Adrenal gland (tissue), 9 donors: ENCODE measurements at regions not wholly inside any gene's neighbourhood (a gene's known extent, or its start where the extent isn't known, plus 50 kb on each side); places are given as distances from the start of the nearest gene placed in this dataset.

ENCODE experiments used
- DNase-seq, 7 donors: peaks; one replicate each; pipeline ENCODE4 v3.0.0-alpha.2; 2019 to 2020
- H3K27ac ChIP-seq, 5 donors: fragments of 200-600 bp; sonication (generic) in 4 of 5; 1 replicate in 3 of 5; 2 replicates in 2 of 5; pipeline versions ENCODE4 v1.5.1 to v1.8.0; 2016 to 2020; ENCODE audit warnings: mild to moderate bottlenecking in 1 of 5
- H3K27me3 ChIP-seq: fragments of 200-600 bp; 2 replicates; pipeline ENCODE4 v1.8.0; 2021
- H3K36me3 ChIP-seq, 2 donors: fragments of 200-600 bp; replicated peaks in 1 of 2; 1 replicate in 1 of 2; 2 replicates in 1 of 2; pipeline versions ENCODE4 v1.5.1 to v1.8.0; 2018 to 2022
- H3K4me1 ChIP-seq, 2 donors: fragments of 200-600 bp; replicated peaks in 1 of 2; 1 replicate in 1 of 2; 2 replicates in 1 of 2; pipeline versions ENCODE4 v1.5.1 to v1.8.0; 2018 to 2021
- H3K4me3 ChIP-seq, 4 donors: fragments of 200-600 bp; sonication (generic) in 3 of 4; one replicate each; pipeline ENCODE4 v1.5.1; 2016 to 2018
- H3K9me3 ChIP-seq, 3 donors: fragments of 200-600 bp; sonication (generic) in 1 of 3; replicated peaks in 1 of 3; 1 replicate in 2 of 3; 2 replicates in 1 of 3; pipeline versions ENCODE4 v1.5.1 to v1.8.0; 2016 to 2021
- POLR2A ChIP-seq, 2 donors: fragments of 450-650 bp; IDR thresholded peaks; one replicate each; pipeline ENCODE4 v1.6.1; 2017; ENCODE audit warnings: antibody characterized with exemption in 2 of 2, mild to moderate bottlenecking in 2 of 2, moderate library complexity in 1 of 2
- WGBS, 4 donors: extraction: QIAGEN DNeasy Blood & Tissue Kit in 2 of 4; methylation state at CpG; one replicate each; pipeline versions ENCODE4 v1.1.5 to v1.1.7; 2013 to 2017; 5-methylcytosine and 5-hydroxymethylcytosine counted together
- intact Hi-C, 2 donors: fragments of 100-400 bp; cut with DNase I; formaldehyde crosslinking; loops; one replicate each; pipeline versions ENCODE4 v1.14.1 to v1.15.0; 2022 to 2023
- TF ChIP-seq, protein P1 (sequence below), 6 experiments: fragments of 450-650 bp in 4 of 6; fragments of 200-600 bp in 2 of 6; sonication (generic) in 1 of 6; IDR thresholded peaks; 1 replicate in 5 of 6; 2 replicates in 1 of 6; pipeline versions ENCODE4 v1.5.1 to v1.8.0; 2016 to 2021; ENCODE audit warnings: antibody characterized with exemption in 6 of 6, mild to moderate bottlenecking in 2 of 6, moderate library complexity in 1 of 6
- donor health status: healthy with polysubstance abuse.
- donor health status: Bipolar disorder and iron deficiency.
- donor health status: DM: yes; HTN: yes; CAD: no.
- donor health status: DM: no; HTN: no; CAD: no.
- donor health status: DM: no; HTN: no; CAD: no.

DNA sequence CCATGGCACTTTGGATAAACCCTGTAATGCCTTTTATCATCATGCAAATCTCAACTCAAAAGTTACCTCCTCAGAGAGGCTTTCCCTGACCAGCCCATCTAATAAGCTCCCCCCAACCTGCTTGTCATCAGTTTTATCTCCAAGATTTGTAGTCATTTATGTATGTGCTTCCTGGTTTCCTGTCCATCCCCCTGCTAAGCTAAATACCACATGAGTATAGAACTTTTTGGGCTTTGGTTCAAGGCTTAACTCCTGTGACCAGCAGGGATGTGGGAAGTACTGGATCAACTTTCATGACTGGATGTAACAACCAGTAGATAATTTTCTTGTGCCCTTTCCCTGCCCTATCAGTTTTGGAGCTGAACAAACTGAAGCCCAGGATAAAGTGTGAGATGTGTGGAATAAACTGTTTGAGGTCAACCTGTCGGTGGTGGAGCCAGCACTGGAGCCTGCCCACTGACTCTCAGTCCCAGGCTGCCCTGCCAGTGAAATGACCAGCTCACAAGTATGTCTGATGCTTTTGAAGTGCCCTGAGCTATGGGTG is 148.6 kb downstream of the CYP26A1 start:
- no peak for DNase-seq
- intact Hi-C loops = no loop called here
- TF ChIP-seq, protein P1, sequence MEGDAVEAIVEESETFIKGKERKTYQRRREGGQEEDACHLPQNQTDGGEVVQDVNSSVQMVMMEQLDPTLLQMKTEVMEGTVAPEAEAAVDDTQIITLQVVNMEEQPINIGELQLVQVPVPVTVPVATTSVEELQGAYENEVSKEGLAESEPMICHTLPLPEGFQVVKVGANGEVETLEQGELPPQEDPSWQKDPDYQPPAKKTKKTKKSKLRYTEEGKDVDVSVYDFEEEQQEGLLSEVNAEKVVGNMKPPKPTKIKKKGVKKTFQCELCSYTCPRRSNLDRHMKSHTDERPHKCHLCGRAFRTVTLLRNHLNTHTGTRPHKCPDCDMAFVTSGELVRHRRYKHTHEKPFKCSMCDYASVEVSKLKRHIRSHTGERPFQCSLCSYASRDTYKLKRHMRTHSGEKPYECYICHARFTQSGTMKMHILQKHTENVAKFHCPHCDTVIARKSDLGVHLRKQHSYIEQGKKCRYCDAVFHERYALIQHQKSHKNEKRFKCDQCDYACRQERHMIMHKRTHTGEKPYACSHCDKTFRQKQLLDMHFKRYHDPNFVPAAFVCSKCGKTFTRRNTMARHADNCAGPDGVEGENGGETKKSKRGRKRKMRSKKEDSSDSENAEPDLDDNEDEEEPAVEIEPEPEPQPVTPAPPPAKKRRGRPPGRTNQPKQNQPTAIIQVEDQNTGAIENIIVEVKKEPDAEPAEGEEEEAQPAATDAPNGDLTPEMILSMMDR (IDR thresholded peaks at IDR 0.05) = no peak
- TF ChIP-seq POLR2A (IDR thresholded peaks at IDR 0.05) = no peak
- Histone ChIP-seq H3K4me1 (no peaks in the 10 kb centered on the region), H3K9me3 (no peaks in the 10 kb centered on the region), H3K27me3 (no peaks in the 10 kb centered on the region), H3K4me3 (no peak overlapping the region), H3K27ac (no peak overlapping the region), H3K36me3 (no peaks in the 10 kb centered on the region)
- 50 to 67% (median 62%) methylated on average over 1 of the region's 1 CpG for WGBS, 4 donors

DNA sequence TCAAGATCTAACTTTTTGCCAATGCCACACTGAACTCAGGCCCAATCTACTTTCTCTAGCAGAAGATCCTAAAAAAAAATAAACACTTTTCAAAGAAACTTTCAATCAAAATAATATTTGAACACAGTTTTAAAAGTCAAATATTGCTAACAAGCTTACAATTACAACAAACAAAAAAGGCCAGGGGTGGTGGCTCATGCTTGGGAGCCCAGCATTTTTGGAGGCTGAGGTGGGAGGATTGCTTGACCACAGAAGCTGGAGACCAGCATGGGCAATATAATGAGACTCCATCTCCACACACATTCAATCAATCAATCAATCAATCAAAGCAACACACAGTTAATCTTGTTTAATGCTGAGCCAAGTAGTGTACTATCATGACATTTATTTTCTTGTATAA is 149.2 kb downstream of the CYP26A1 start:
- intact Hi-C loops = no loop called here
- no peaks in the 10 kb centered on the region for H3K9me3 ChIP-seq
- H3K27ac ChIP-seq = no peak overlapping the region
- H3K27me3 ChIP-seq = no peaks in the 10 kb centered on the region
- H3K36me3 ChIP-seq = no peaks in the 10 kb centered on the region
- no peaks in the 10 kb centered on the region for H3K4me1 ChIP-seq
- TF ChIP-seq POLR2A (IDR thresholded peaks at IDR 0.05) = no peak
- TF ChIP-seq, protein P1 (IDR thresholded peaks at IDR 0.05) = no peak
- DNase-seq = no peak
- no peak overlapping the region for H3K4me3 ChIP-seq

DNA sequence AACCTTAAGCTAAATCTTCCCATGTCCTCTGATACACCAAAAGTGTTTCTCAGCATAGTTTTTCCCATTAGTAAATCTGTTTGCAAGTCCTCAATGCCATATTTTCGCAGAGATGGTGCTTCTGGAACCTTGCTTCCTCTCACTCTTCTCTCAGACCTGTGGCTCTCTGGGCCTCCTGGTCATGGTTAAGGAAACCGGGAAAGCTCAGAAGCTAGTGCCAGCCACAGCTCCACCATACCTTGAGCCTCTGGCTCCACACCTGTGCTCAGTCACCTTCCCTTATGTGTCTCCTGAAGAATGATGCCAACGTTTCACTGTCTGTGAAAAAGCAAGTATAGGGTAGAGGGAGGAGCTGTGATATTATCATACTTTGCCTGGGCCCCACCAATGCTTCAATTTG is 149.6 kb downstream of the CYP26A1 start:
- TF ChIP-seq, protein P1 (IDR thresholded peaks at IDR 0.05) = no peak
- no peak for TF ChIP-seq POLR2A (IDR thresholded peaks at IDR 0.05)
- H3K9me3 ChIP-seq = no peaks in the 10 kb centered on the region
- intact Hi-C loops = no loop called here
- no peak overlapping the region for H3K27ac ChIP-seq
- WGBS, 4 donors = 84 to 91% (median 88%) methylated on average over 3 of the region's 3 CpGs
- H3K4me3 ChIP-seq = no peak overlapping the region
- H3K36me3 ChIP-seq = no peaks in the 10 kb centered on the region
- H3K4me1 ChIP-seq = no peaks in the 10 kb centered on the region
- no peak for DNase-seq
- H3K27me3 ChIP-seq = no peaks in the 10 kb centered on the region

DNA sequence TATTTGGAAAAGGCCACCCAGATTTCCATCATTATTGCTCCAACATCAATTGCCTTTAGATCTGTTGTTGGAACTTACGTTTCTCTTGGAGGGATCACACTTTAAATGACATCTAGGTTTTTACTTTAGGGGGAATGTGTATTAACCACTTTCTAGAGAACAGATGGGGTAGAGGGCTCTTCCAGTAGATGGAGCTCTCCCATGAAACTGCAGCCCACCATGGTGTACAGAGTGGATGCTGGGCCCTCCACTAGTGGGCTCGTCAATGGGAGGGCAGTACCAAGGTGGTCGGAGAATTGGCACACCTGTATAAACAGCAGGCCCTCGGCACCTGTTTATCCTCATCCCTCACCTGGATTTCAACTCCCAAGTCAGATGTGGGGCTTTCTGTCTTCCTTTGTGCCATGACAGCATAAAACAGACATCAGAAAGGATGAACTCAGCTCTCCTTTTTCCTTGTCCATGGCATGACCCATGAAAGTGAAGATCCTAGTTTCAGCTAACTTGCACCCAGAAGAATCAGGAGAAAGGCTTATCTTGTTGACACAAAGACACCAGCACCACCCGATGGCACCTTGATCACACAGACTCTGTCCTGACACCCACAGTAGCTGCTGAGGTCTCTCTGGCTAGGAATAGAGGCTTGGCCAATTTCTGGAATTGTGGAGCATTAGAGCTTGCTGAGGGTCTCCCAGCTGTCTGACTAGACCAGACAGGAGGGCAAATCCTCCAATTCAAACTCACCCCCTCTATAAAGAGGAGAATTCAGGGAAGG is 150.5 kb downstream of the CYP26A1 start:
- H3K4me1 ChIP-seq = no peaks in the 10 kb centered on the region
- DNase-seq = no peak
- intact Hi-C loops = no loop called here
- H3K9me3 ChIP-seq = no peaks in the 10 kb centered on the region
- H3K36me3 ChIP-seq = no peaks in the 10 kb centered on the region
- WGBS, 4 donors = 75 to 90% (median 84%) methylated on average over 3 to 5 of the region's 5 CpGs
- H3K27me3 ChIP-seq = no peaks in the 10 kb centered on the region
- H3K4me3 ChIP-seq = no peak overlapping the region
- no peak overlapping the region for H3K27ac ChIP-seq
- no peak for TF ChIP-seq POLR2A (IDR thresholded peaks at IDR 0.05)
- TF ChIP-seq, protein P1 (IDR thresholded peaks at IDR 0.05) = no peak
